Skin epidermis (tissue), 12 donors: ENCODE measurements at regions not wholly inside any gene's neighbourhood (a gene's known extent, or its start where the extent isn't known, plus 50 kb on each side); places are given as distances from the start of the nearest gene placed in this dataset.
A peak's percentile ranks its signal among the peaks of the same experiment; 100 is the strongest.

ENCODE experiments used
- H3K27ac ChIP-seq, 21 experiments: fragments of 200-600 bp; sonication (generic) in 11 of 21; one replicate each; pipeline ENCODE4 v1.5.0; 2020; ENCODE audit warnings: mild to moderate bottlenecking in 3 of 21, inconsistent platforms in 2 of 21, moderate library complexity in 2 of 21
- H3K4me3 ChIP-seq, 7 experiments: fragments of 200-600 bp; sonication (generic) in 2 of 7; one replicate each; pipeline ENCODE4 v1.5.0; 2020; ENCODE audit warnings: inconsistent platforms in 2 of 7, mild to moderate bottlenecking in 2 of 7, moderate library complexity in 1 of 7

GRCh38 chr6:139655783-139656705 is 281.6 kb upstream of the CITED2 start:
- H3K27ac ChIP-seq: peak overlapping the region in 3 of 21 experiments; percentile 17 to 61 (median 48)
- no peak overlapping the region for H3K4me3 ChIP-seq

- H3K27ac ChIP-seq: peak overlapping the region in 3 of 21 experiments; percentile 17 to 61 (median 48)
- H3K4me3 ChIP-seq: no peak overlapping the region
Measured at GRCh38 chr6:139654888-139655782, 280.7 kb upstream of the CITED2 start.

GRCh38 chr6:139654309-139654708 is 279.9 kb upstream of the CITED2 start:
- Histone ChIP-seq H3K4me3 (no peak overlapping the region), H3K27ac (no peak overlapping the region)

GRCh38 chr6:139653111-139653510 is 278.7 kb upstream of the CITED2 start:
- H3K4me3 ChIP-seq: no peak overlapping the region
- H3K27ac ChIP-seq: no peak overlapping the region

- H3K27ac ChIP-seq: no peak overlapping the region
- no peak overlapping the region for H3K4me3 ChIP-seq
Measured at GRCh38 chr6:139650941-139651340, 276.5 kb upstream of the CITED2 start.

GRCh38 chr6:139649732-139650131 is 275.3 kb upstream of the CITED2 start:
- Histone ChIP-seq H3K27ac (no peak overlapping the region), H3K4me3 (no peak overlapping the region)

GRCh38 chr6:139649128-139649527 is 274.7 kb upstream of the CITED2 start:
- H3K27ac ChIP-seq: no peak overlapping the region
- H3K4me3 ChIP-seq: no peak overlapping the region

- H3K27ac ChIP-seq: no peak overlapping the region
Measured at GRCh38 chr6:139648430-139649000, 274.1 kb upstream of the CITED2 start.

GRCh38 chr6:139647841-139648240 is 273.4 kb upstream of the CITED2 start:
- no peak overlapping the region for H3K4me3 ChIP-seq

More at GRCh38 chr6:139648430-139649000, 274.1 kb upstream of the CITED2 start:
- H3K4me3 ChIP-seq: no peak overlapping the region

GRCh38 chr6:139647016-139647415 is 272.6 kb upstream of the CITED2 start:
- no peak overlapping the region for H3K27ac ChIP-seq
- no peak overlapping the region for H3K4me3 ChIP-seq

More at GRCh38 chr6:139647841-139648240, 273.4 kb upstream of the CITED2 start:
- H3K27ac ChIP-seq: no peak overlapping the region

GRCh38 chr6:139644821-139645220 is 270.4 kb upstream of the CITED2 start:
- H3K4me3 ChIP-seq: no peak overlapping the region

GRCh38 chr6:139643986-139644385 is 269.5 kb upstream of the CITED2 start:
- no peak overlapping the region for H3K27ac ChIP-seq

More at GRCh38 chr6:139644821-139645220, 270.4 kb upstream of the CITED2 start:
- H3K27ac ChIP-seq: no peak overlapping the region

GRCh38 chr6:139642346-139642745 is 267.9 kb upstream of the CITED2 start:
- Histone ChIP-seq H3K27ac (no peak overlapping the region), H3K4me3 (no peak overlapping the region)

More at GRCh38 chr6:139643986-139644385, 269.5 kb upstream of the CITED2 start:
- H3K4me3 ChIP-seq: no peak overlapping the region

- no peak overlapping the region for H3K27ac ChIP-seq
- no peak overlapping the region for H3K4me3 ChIP-seq
Measured at GRCh38 chr6:139641376-139641775, 266.9 kb upstream of the CITED2 start.

- no peak overlapping the region for H3K27ac ChIP-seq
Measured at GRCh38 chr6:139640921-139641320, 266.5 kb upstream of the CITED2 start.

GRCh38 chr6:139640448-139640847 is 266.0 kb upstream of the CITED2 start:
- no peak overlapping the region for H3K27ac ChIP-seq
- H3K4me3 ChIP-seq: no peak overlapping the region

More at GRCh38 chr6:139640921-139641320, 266.5 kb upstream of the CITED2 start:
- no peak overlapping the region for H3K4me3 ChIP-seq

GRCh38 chr6:139639507-139639906 is 265.1 kb upstream of the CITED2 start:
- Histone ChIP-seq H3K27ac (no peak overlapping the region), H3K4me3 (no peak overlapping the region)

GRCh38 chr6:139638179-139638941 is 263.9 kb upstream of the CITED2 start:
- Histone ChIP-seq H3K27ac (no peak overlapping the region), H3K4me3 (no peak overlapping the region)

- Histone ChIP-seq H3K27ac (no peak overlapping the region), H3K4me3 (no peak overlapping the region)
Measured at GRCh38 chr6:139637766-139638165, 263.3 kb upstream of the CITED2 start.
